ENCODE measurements at regions not wholly inside any gene's neighbourhood (a gene's known extent, or its start where the extent isn't known, plus 50 kb on each side); places are given as distances from the start of the nearest gene placed in this dataset.
"Not testable (repeated sequence)": the region's sequence is repeated elsewhere in the genome, so short reads cannot be mapped to it uniquely, and the experiment has no call there.

DNA sequence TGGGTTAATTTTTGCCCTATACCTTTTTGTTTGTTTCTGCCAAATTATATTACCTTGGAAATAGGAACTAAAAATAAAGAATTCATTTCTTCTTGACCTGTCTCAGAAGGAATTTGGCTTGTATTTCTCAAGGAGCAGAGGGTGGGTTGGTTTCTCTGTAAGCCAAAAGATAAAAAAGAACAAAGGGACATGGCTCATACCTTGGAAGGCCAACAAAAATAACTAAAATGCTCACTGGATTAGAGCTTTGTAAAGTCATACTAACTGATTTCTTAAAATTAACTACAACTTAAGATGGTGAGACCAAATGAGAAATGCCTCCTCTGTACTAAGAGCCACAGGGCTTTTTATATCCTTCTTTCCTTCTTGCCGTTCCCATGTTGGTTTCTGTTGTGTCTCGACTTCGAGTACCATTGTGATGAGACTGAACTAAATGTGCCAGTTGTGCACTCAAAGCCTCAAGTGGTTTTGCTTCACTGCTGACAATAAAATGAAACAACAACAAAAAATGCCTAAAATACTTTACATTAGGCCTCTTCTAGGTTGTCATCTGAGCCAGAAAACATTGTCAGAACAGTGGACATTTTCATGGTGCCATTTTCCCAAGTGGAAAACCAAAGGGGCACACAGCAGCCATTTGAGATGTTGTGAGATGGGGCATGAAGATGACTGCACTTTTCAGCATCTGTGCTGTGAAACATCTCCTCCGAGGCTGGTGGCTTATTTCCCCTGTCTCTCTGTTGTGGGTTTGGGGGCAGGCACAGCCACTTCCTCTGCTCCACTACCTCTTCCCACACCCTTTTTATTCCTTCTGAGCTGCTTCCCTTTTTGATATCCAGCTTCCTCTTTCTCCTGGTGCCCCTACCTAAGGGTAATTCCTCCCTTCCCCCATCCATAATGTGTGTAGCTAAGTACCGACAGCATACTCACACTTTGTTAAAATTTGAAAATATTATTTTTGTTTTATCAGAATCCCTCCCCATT, 51.8 kb upstream of the AGR3 start:
- Histone ChIP-seq H3K27ac (ENCODE audit: low read length) (no peak overlapping the region), H3K36me3 (ENCODE audit: control insufficient read depth in 2 of 2, insufficient read depth in 2 of 2, low read length in 2 of 2) (no peaks in the 10 kb centered on the region), H3K9me3 (ENCODE audit: control insufficient read depth in 2 of 2, low read length in 2 of 2) (no peaks in the 10 kb centered on the region), H3K27me3 (ENCODE audit: control insufficient read depth in 1 of 2, insufficient read depth in 2 of 2, low read length in 2 of 2) (no peaks in the 10 kb centered on the region), H3K4me1 (ENCODE audit: control insufficient read depth, insufficient read depth, low read length) (no peaks in the 10 kb centered on the region), H3K4me3 (ENCODE audit: low read length in 2 of 2) (no peak overlapping the region), H3K9ac (ENCODE audit: low read length in 2 of 2) (no peak overlapping the region)

- Histone ChIP-seq H3K27ac (ENCODE audit: low read length) (no peak overlapping the region), H3K9ac (ENCODE audit: low read length in 2 of 2) (no peak overlapping the region), H3K4me1 (ENCODE audit: control insufficient read depth, insufficient read depth, low read length) (no peaks in the 10 kb centered on the region)
These were observed 53.0 kb upstream of the AGR3 start for GRCh38 chr7:16934722-16935340.

GRCh38 chr7:16935341-16935735, 53.6 kb upstream of the AGR3 start:
- Histone ChIP-seq H3K9me3 (ENCODE audit: control insufficient read depth in 2 of 2, low read length in 2 of 2) (no peaks in the 10 kb centered on the region), H3K4me3 (ENCODE audit: low read length in 2 of 2) (no peak overlapping the region), H3K27ac (ENCODE audit: low read length) (no peak overlapping the region), H3K4me1 (ENCODE audit: control insufficient read depth, insufficient read depth, low read length) (no peaks in the 10 kb centered on the region), H3K9ac (ENCODE audit: low read length in 2 of 2) (no peak overlapping the region), H3K36me3 (ENCODE audit: control insufficient read depth in 2 of 2, insufficient read depth in 2 of 2, low read length in 2 of 2) (no peaks in the 10 kb centered on the region), H3K27me3 (ENCODE audit: control insufficient read depth in 1 of 2, insufficient read depth in 2 of 2, low read length in 2 of 2) (no peaks in the 10 kb centered on the region)

More at GRCh38 chr7:16934722-16935340, 53.0 kb upstream of the AGR3 start:
- Histone ChIP-seq H3K4me3 (ENCODE audit: low read length in 2 of 2) (no peak overlapping the region), H3K9me3 (ENCODE audit: control insufficient read depth in 2 of 2, low read length in 2 of 2) (no peaks in the 10 kb centered on the region), H3K36me3 (ENCODE audit: control insufficient read depth in 2 of 2, insufficient read depth in 2 of 2, low read length in 2 of 2) (no peaks in the 10 kb centered on the region), H3K27me3 (ENCODE audit: control insufficient read depth in 1 of 2, insufficient read depth in 2 of 2, low read length in 2 of 2) (no peaks in the 10 kb centered on the region)

GRCh38 chr7:16936626-16937422, 55.0 kb upstream of the AGR3 start:
- Histone ChIP-seq H3K4me3 (ENCODE audit: low read length in 2 of 2) (no peak overlapping the region), H3K36me3 (ENCODE audit: control insufficient read depth in 2 of 2, insufficient read depth in 2 of 2, low read length in 2 of 2) (no peaks in the 10 kb centered on the region), H3K4me1 (ENCODE audit: control insufficient read depth, insufficient read depth, low read length) (no peaks in the 10 kb centered on the region), H3K9me3 (ENCODE audit: control insufficient read depth in 2 of 2, low read length in 2 of 2) (no peaks in the 10 kb centered on the region), H3K9ac (ENCODE audit: low read length in 2 of 2) (no peak overlapping the region), H3K27me3 (ENCODE audit: control insufficient read depth in 1 of 2, insufficient read depth in 2 of 2, low read length in 2 of 2) (no peaks in the 10 kb centered on the region), H3K27ac (ENCODE audit: low read length) (no peak overlapping the region)

- Histone ChIP-seq H3K36me3 (ENCODE audit: control insufficient read depth in 2 of 2, insufficient read depth in 2 of 2, low read length in 2 of 2) (no peaks in the 10 kb centered on the region), H3K9ac (ENCODE audit: low read length in 2 of 2) (no peak overlapping the region), H3K9me3 (ENCODE audit: control insufficient read depth in 2 of 2, low read length in 2 of 2) (no peaks in the 10 kb centered on the region), H3K27ac (ENCODE audit: low read length) (no peak overlapping the region), H3K4me1 (ENCODE audit: control insufficient read depth, insufficient read depth, low read length) (no peaks in the 10 kb centered on the region), H3K4me3 (ENCODE audit: low read length in 2 of 2) (no peak overlapping the region), H3K27me3 (ENCODE audit: control insufficient read depth in 1 of 2, insufficient read depth in 2 of 2, low read length in 2 of 2) (no peaks in the 10 kb centered on the region)
These were observed 57.4 kb upstream of the AGR3 start for GRCh38 chr7:16939161-16939560.

GRCh38 chr7:16940776-16941175, 59.0 kb upstream of the AGR3 start:
- Histone ChIP-seq H3K27ac (ENCODE audit: low read length) (no peak overlapping the region), H3K4me1 (ENCODE audit: control insufficient read depth, insufficient read depth, low read length) (no peaks in the 10 kb centered on the region), H3K27me3 (ENCODE audit: control insufficient read depth in 1 of 2, insufficient read depth in 2 of 2, low read length in 2 of 2) (no peaks in the 10 kb centered on the region), H3K4me3 (ENCODE audit: low read length in 2 of 2) (no peak overlapping the region), H3K9me3 (ENCODE audit: control insufficient read depth in 2 of 2, low read length in 2 of 2) (no peaks in the 10 kb centered on the region), H3K9ac (ENCODE audit: low read length in 2 of 2) (no peak overlapping the region), H3K36me3 (ENCODE audit: control insufficient read depth in 2 of 2, insufficient read depth in 2 of 2, low read length in 2 of 2) (no peaks in the 10 kb centered on the region)

DNA sequence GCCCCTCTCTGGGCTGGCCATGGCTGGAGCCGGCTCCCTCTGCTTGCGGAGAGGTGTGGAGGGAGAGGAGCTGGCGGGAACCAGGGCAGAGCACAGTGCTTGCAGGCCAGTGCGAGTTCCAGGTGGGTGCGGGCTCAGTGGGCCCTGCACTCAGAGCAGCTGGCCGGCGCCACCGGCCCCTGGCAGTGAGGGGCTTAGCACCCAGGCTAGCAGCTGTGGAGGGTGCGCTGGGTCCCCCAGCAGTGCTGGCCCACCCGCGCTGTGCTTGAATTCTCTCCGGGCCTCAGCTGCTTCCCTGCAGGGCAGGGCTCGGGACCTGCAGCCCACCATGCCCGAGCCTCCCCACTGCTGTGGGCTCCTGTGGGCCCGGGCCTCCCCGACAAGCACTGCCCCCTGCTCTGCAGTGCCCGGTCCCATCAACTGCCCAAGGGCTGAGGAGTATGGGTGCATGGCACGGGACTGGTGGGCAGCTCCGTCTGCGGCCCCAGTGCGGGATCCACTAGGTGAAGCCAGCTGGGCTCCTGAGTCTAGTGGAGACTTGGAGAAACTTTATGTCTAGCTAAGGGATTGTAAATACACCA, 61.2 kb upstream of the AGR3 start:
- Histone ChIP-seq H3K27ac (ENCODE audit: low read length) (no peak overlapping the region), H3K9ac (ENCODE audit: low read length in 2 of 2) (no peak overlapping the region), H3K27me3 (ENCODE audit: control insufficient read depth in 1 of 2, insufficient read depth in 2 of 2, low read length in 2 of 2) (no peaks in the 10 kb centered on the region), H3K4me1 (ENCODE audit: control insufficient read depth, insufficient read depth, low read length) (no peaks in the 10 kb centered on the region), H3K36me3 (ENCODE audit: control insufficient read depth in 2 of 2, insufficient read depth in 2 of 2, low read length in 2 of 2) (no peaks in the 10 kb centered on the region), H3K9me3 (ENCODE audit: control insufficient read depth in 2 of 2, low read length in 2 of 2) (no peaks in the 10 kb centered on the region), H3K4me3 (ENCODE audit: low read length in 2 of 2) (no peak overlapping the region)

DNA sequence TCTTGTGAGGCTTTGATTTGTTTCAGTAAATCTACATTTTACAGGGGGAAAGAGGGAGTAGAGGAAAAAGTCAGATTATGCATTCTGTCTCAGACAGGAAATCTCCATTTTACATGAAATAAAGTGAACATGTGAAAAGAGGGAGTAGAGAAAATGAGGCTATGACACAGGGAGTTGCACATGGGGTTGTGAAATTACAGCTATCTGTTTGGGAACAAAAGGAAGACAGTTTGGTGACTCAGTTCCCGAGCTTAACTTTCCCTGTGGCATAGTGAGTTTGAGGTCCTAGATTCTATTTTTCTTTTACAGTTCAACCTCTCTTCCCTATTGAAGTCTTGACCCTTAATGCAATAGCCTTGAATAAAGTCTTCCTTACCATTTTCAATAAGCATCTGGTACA, 63.2 kb upstream of the AGR3 start:
- H3K27ac ChIP-seq (ENCODE audit: low read length): no peak overlapping the region
- no peaks in the 10 kb centered on the region for H3K27me3 ChIP-seq (ENCODE audit: control insufficient read depth in 1 of 2, insufficient read depth in 2 of 2, low read length in 2 of 2)
- no peak overlapping the region for H3K4me3 ChIP-seq (ENCODE audit: low read length in 2 of 2)
- H3K9ac ChIP-seq (ENCODE audit: low read length in 2 of 2): no peak overlapping the region
- H3K9me3 ChIP-seq (ENCODE audit: control insufficient read depth in 2 of 2, low read length in 2 of 2): peaks cover 0 to 3% of the 10 kb centered on the region in 2 donors
- no peaks in the 10 kb centered on the region for H3K36me3 ChIP-seq (ENCODE audit: control insufficient read depth in 2 of 2, insufficient read depth in 2 of 2, low read length in 2 of 2)
- H3K4me1 ChIP-seq (ENCODE audit: control insufficient read depth, insufficient read depth, low read length): no peaks in the 10 kb centered on the region

- no peaks in the 10 kb centered on the region for H3K4me1 ChIP-seq (ENCODE audit: control insufficient read depth, insufficient read depth, low read length)
- H3K9me3 ChIP-seq (ENCODE audit: control insufficient read depth in 2 of 2, low read length in 2 of 2): peaks cover 0 to 3% of the 10 kb centered on the region in 2 donors
- no peak overlapping the region for H3K27ac ChIP-seq (ENCODE audit: low read length)
- no peaks in the 10 kb centered on the region for H3K27me3 ChIP-seq (ENCODE audit: control insufficient read depth in 1 of 2, insufficient read depth in 2 of 2, low read length in 2 of 2)
- H3K36me3 ChIP-seq (ENCODE audit: control insufficient read depth in 2 of 2, insufficient read depth in 2 of 2, low read length in 2 of 2): no peaks in the 10 kb centered on the region
- no peak overlapping the region for H3K9ac ChIP-seq (ENCODE audit: low read length in 2 of 2)
- H3K4me3 ChIP-seq (ENCODE audit: low read length in 2 of 2): no peak overlapping the region
These were observed 63.6 kb upstream of the AGR3 start for GRCh38 chr7:16945372-16945771.

DNA sequence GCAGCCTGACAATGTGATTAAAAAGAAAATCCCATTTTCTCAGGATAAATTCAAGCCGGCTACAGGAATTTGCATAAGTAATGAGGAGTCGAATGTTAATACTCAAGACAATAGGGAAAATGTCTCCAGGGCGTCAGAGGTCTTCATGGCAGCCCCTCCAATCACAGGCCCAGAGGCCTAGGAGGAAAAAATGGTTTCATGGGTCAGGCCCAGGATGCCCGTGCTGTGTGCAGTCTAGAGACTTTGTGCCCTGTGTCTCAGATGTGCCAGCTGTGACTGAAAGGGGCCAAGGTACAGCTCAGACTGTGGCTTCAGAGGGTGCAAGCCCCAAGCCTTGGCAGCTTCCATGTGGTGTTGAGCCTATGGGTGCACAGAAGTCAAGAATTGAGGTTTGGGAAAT, 66.3 kb upstream of the AGR3 start:
- not testable (repeated sequence) for H3K4me1 ChIP-seq (ENCODE audit: control insufficient read depth, insufficient read depth, low read length); H3K36me3 ChIP-seq (ENCODE audit: control insufficient read depth in 2 of 2, insufficient read depth in 2 of 2, low read length in 2 of 2); H3K9me3 ChIP-seq (ENCODE audit: control insufficient read depth in 2 of 2, low read length in 2 of 2); H3K4me3 ChIP-seq (ENCODE audit: low read length in 2 of 2); H3K27ac ChIP-seq (ENCODE audit: low read length); H3K27me3 ChIP-seq (ENCODE audit: control insufficient read depth in 1 of 2, insufficient read depth in 2 of 2, low read length in 2 of 2); H3K9ac ChIP-seq (ENCODE audit: low read length in 2 of 2)
